Heart left ventricle (tissue), 16 donors: ENCODE measurements at regions not wholly inside any gene's neighbourhood (a gene's known extent, or its start where the extent isn't known, plus 50 kb on each side); places are given as distances from the start of the nearest gene placed in this dataset.

Experiments used
- ATAC-seq, 4 donors: fragments of 200-7000 bp; cut with Tn5 transposase; one replicate each; pipeline ENCODE4 v1.9.1; 2020 to 2022; ENCODE audit warnings: moderate library complexity in 4 of 4, mild to moderate bottlenecking in 3 of 4, moderate number of reproducible peaks in 1 of 4
- DNase-seq, 5 donors: peaks; one replicate each; pipeline ENCODE4 v3.0.0-alpha.2; 2020
- H3K27ac ChIP-seq, 12 donors: fragments of 200-600 bp; sonication (generic) in 4 of 12; one replicate each; pipeline versions ENCODE4 v1.5.0 to v1.8.0; 2016 to 2022; ENCODE audit warnings: mild to moderate bottlenecking in 2 of 12
- H3K27me3 ChIP-seq, 9 donors: fragments of 200-600 bp; sonication (generic) in 2 of 9; one replicate each; pipeline versions ENCODE4 v1.5.1 to v1.8.0; 2016 to 2022; ENCODE audit warnings: mild to moderate bottlenecking in 3 of 9
- H3K36me3 ChIP-seq, 9 donors: fragments of 200-600 bp; sonication (generic) in 2 of 9; one replicate each; pipeline versions ENCODE4 v1.5.0 to v1.8.0; 2018 to 2022; ENCODE audit warnings: mild to moderate bottlenecking in 2 of 9
- H3K4me1 ChIP-seq, 12 donors: fragments of 200-600 bp; sonication (generic) in 4 of 12; one replicate each; pipeline versions ENCODE4 v1.5.0 to v1.8.0; 2016 to 2022; ENCODE audit warnings: mild to moderate bottlenecking in 3 of 12
- H3K4me3 ChIP-seq, 12 donors: fragments of 200-600 bp; sonication (generic) in 4 of 12; one replicate each; pipeline versions ENCODE4 v1.5.0 to v1.8.0; 2017 to 2022; ENCODE audit warnings: mild to moderate bottlenecking in 9 of 12, moderate library complexity in 4 of 12
- H3K9me3 ChIP-seq, 12 donors: fragments of 200-600 bp; sonication (generic) in 4 of 12; one replicate each; pipeline versions ENCODE4 v1.5.0 to v1.8.0; 2016 to 2022; ENCODE audit warnings: mild to moderate bottlenecking in 1 of 12
- CTCF ChIP-seq, 12 donors: fragments of 200-600 bp; sonication (generic) in 4 of 12; IDR thresholded peaks; one replicate each; pipeline versions ENCODE4 v1.5.0 to v1.8.0; 2018 to 2022; ENCODE audit warnings: antibody characterized with exemption in 12 of 12, mild to moderate bottlenecking in 5 of 12
- POLR2A ChIP-seq, 2 donors: fragments of 450-650 bp; IDR thresholded peaks; one replicate each; pipeline ENCODE4 v1.6.1; 2017; ENCODE audit warnings: antibody characterized with exemption in 2 of 2, mild to moderate bottlenecking in 2 of 2, moderate library complexity in 2 of 2
- WGBS, 4 donors: extraction: QIAGEN DNeasy Blood & Tissue Kit in 2 of 4; methylation state at CpG; one replicate each; pipeline versions ENCODE4 v1.1.5 to v1.1.7; 2013 to 2018; 5-methylcytosine and 5-hydroxymethylcytosine counted together
- intact Hi-C, 10 donors: fragments of 100-400 bp; cut with DNase I; formaldehyde crosslinking; loops; one replicate each; pipeline versions ENCODE4 v1.11.1 to v1.14.2; 2022
- donor health status: ischemic (EF 13 %, LVEDD 7.1; RV severe dilation, severe dysfunction).
- donor health status: healthy with polysubstance abuse.
- donor health status: DM: no; HTN: yes; CAD: no.
- donor health status: DM: no; HTN: no; CAD: no.
- donor health status: ischemic (EF 25% LVEDD 6.9; RV normal size, moderate dysfunction).
- donor health status: ischemic (EF 25% LVEDD 5.7; RV mildly dilated, moderate dysfunction).
- donor health status: healthy.
- donor health status: DM: yes; HTN: yes; CAD: no.
- donor health status: ischemic (EF 35%, LVEDD 5.7; RV mildly dilated, moderate dysfunction).
- donor health status: nonischemic (EF 11% LVEDD 7.7; RV severe dilation, severe dysfunction).
- donor health status: DM: yes; HTN: yes; CAD: no.
- donor health status: PGD.
- donor health status: ischemic (EF 29% LVEDD 5.4; RV normal size, mild dysfunction).
- donor health status: nonischemic (EF 23%, LVEDD 6.1; RV moderate dilation, normal function).

GRCh38 chr22:25383892-25384291 lies 164.5 kb downstream of the CRYBB2 start:
- Histone ChIP-seq H3K27me3 (no peaks in the 10 kb centered on the region), H3K4me1 (peaks cover 0 to 26% (median 18%) of the 10 kb centered on the region in 12 donors), H3K4me3 (no peak overlapping the region), H3K36me3 (peaks cover 0 to 24% (median 16%) of the 10 kb centered on the region in 9 donors), H3K27ac (no peak overlapping the region), H3K9me3 (no peaks in the 10 kb centered on the region)
- ATAC-seq = no peak
- intact Hi-C loops = no loop called here
- WGBS, 4 donors = 71 to 83% (median 79%) methylated on average over 18 of the region's 18 CpGs
- TF ChIP-seq POLR2A (IDR thresholded peaks at IDR 0.05) (no peak), CTCF (IDR thresholded peaks at IDR 0.05) (no peak)
- DNase-seq = no peak

GRCh38 chr22:25386538-25386884 lies 167.1 kb downstream of the CRYBB2 start:
- Histone ChIP-seq H3K27ac (no peak overlapping the region), H3K9me3 (no peaks in the 10 kb centered on the region), H3K36me3 (no peaks in the 10 kb centered on the region), H3K4me3 (no peak overlapping the region), H3K4me1 (peaks cover 0 to 52% (median 41%) of the 10 kb centered on the region in 12 donors), H3K27me3 (no peaks in the 10 kb centered on the region)
- no peak for DNase-seq
- WGBS, 4 donors = 67 to 88% (median 76%) methylated on average over 9 of the region's 9 CpGs
- intact Hi-C loops = no loop called here
- no peak for TF ChIP-seq POLR2A (IDR thresholded peaks at IDR 0.05)
- TF ChIP-seq CTCF (IDR thresholded peaks at IDR 0.05) = no peak
- peak in 1 of 4 donors; percentile 27 for ATAC-seq

- Histone ChIP-seq H3K4me1 (peaks cover 0 to 58% (median 48%) of the 10 kb centered on the region in 12 donors), H3K9me3 (no peaks in the 10 kb centered on the region), H3K27me3 (no peaks in the 10 kb centered on the region), H3K4me3 (no peak overlapping the region), H3K27ac (no peak overlapping the region), H3K36me3 (no peaks in the 10 kb centered on the region)
- WGBS, 4 donors = 94 to 95% (median 94%) methylated on average over 12 of the region's 12 CpGs
- intact Hi-C loops = no loop called here
- DNase-seq (no peak), ATAC-seq (no peak)
- TF ChIP-seq CTCF (IDR thresholded peaks at IDR 0.05) (no peak), POLR2A (IDR thresholded peaks at IDR 0.05) (no peak)
Measured at GRCh38 chr22:25388415-25388814, 169.0 kb downstream of the CRYBB2 start.

- DNase-seq (no peak), ATAC-seq (no peak)
- TF ChIP-seq CTCF (IDR thresholded peaks at IDR 0.05) = no peak
- no peak for TF ChIP-seq POLR2A (IDR thresholded peaks at IDR 0.05)
- no peaks in the 10 kb centered on the region for H3K9me3 ChIP-seq
- intact Hi-C loops = no loop called here
- no peaks in the 10 kb centered on the region for H3K36me3 ChIP-seq
- H3K4me3 ChIP-seq = no peak overlapping the region
- no peak overlapping the region for H3K27ac ChIP-seq
- peaks cover 0 to 58% (median 46%) of the 10 kb centered on the region in 12 donors for H3K4me1 ChIP-seq
- H3K27me3 ChIP-seq = no peaks in the 10 kb centered on the region
- whole genome bisulfite sequencing, 4 donors = 62 to 78% (median 67%) methylated on average over 10 of the region's 10 CpGs
Measured at GRCh38 chr22:25388866-25389540, 169.6 kb downstream of the CRYBB2 start.
